Left lung (tissue), 4 donors: ENCODE measurements at regions not wholly inside any gene's neighbourhood (a gene's known extent, or its start where the extent isn't known, plus 50 kb on each side); places are given as distances from the start of the nearest gene placed in this dataset.

ENCODE experiments used
- ATAC-seq: fragments of 200-7000 bp; cut with Tn5 transposase; one replicate; pipeline ENCODE4 v1.9.1; 2020; ENCODE audit warnings: moderate library complexity
- DNase-seq, 4 donors: peaks; one replicate each; pipeline ENCODE4 v3.0.0-alpha.2; 2013 to 2020
- H3K27ac ChIP-seq, 2 donors: fragments of 200-600 bp; sonication (generic) in 1 of 2; one replicate each; pipeline versions ENCODE4 v1.5.0 to v1.8.0; 2020 to 2021
- H3K27me3 ChIP-seq, 2 donors: fragments of 200-600 bp; sonication (generic) in 1 of 2; one replicate each; pipeline versions ENCODE4 v1.5.0 to v1.8.0; 2020 to 2021
- H3K36me3 ChIP-seq, 2 donors: fragments of 200-600 bp; sonication (generic) in 1 of 2; one replicate each; pipeline versions ENCODE4 v1.5.0 to v1.8.0; 2020 to 2021
- H3K4me1 ChIP-seq, 2 donors: fragments of 200-600 bp; one replicate each; pipeline ENCODE4 v1.8.0; 2021
- H3K4me3 ChIP-seq, 2 donors: fragments of 200-600 bp; sonication (generic) in 1 of 2; one replicate each; pipeline versions ENCODE4 v1.5.0 to v1.8.0; 2020 to 2021; ENCODE audit warnings: mild to moderate bottlenecking in 1 of 2
- H3K9me3 ChIP-seq, 2 donors: fragments of 200-600 bp; sonication (generic) in 1 of 2; one replicate each; pipeline versions ENCODE4 v1.5.0 to v1.8.0; 2020 to 2021
- CTCF ChIP-seq, 2 donors: fragments of 200-600 bp; sonication (generic) in 1 of 2; IDR thresholded peaks; one replicate each; pipeline versions ENCODE4 v1.5.0 to v1.8.0; 2021; ENCODE audit warnings: antibody characterized with exemption in 2 of 2
- intact Hi-C, 2 donors: fragments of 100-400 bp; cut with DNase I; formaldehyde crosslinking; loops; one replicate each; pipeline versions ENCODE4 v1.11.2 to v1.14.2; 2022
- donor health status: DM: no; HTN: yes; CAD: no.
- donor health status: DM: no; HTN: no; CAD: no.

- H3K36me3 ChIP-seq: no peaks in the 10 kb centered on the region
- H3K4me1 ChIP-seq: no peaks in the 10 kb centered on the region
- DNase-seq (no peak), ATAC-seq (no peak)
- no peak overlapping the region for H3K4me3 ChIP-seq
- H3K27ac ChIP-seq: no peak overlapping the region
- intact Hi-C loops: no loop called here
- no peak for TF ChIP-seq CTCF (IDR thresholded peaks at IDR 0.05)
- H3K27me3 ChIP-seq: no peaks in the 10 kb centered on the region
- H3K9me3 ChIP-seq: no peaks in the 10 kb centered on the region
Observed at GRCh38 chr2:40548521-40548920, 96.6 kb upstream of the SLC8A1 start.

GRCh38 chr2:40550085-40550484 is 98.2 kb upstream of the SLC8A1 start:
- no peak for DNase-seq
- TF ChIP-seq CTCF (IDR thresholded peaks at IDR 0.05): no peak
- H3K9me3 ChIP-seq: no peaks in the 10 kb centered on the region
- no peaks in the 10 kb centered on the region for H3K36me3 ChIP-seq
- H3K4me3 ChIP-seq: no peak overlapping the region
- H3K4me1 ChIP-seq: peaks cover 0 to 6% of the 10 kb centered on the region in 2 donors
- no peaks in the 10 kb centered on the region for H3K27me3 ChIP-seq
- H3K27ac ChIP-seq: no peak overlapping the region
- ATAC-seq: no peak
- intact Hi-C loops: loop anchor here in 1 of 2 donors (10.0 kb wide), 1 partner anchor 635 kb away; no protein-coding TSS in a partner anchor

GRCh38 chr2:40551081-40551480 is 99.2 kb upstream of the SLC8A1 start:
- no peak for TF ChIP-seq CTCF (IDR thresholded peaks at IDR 0.05)
- intact Hi-C loops: loop anchor here in 1 of 2 donors (10.0 kb wide), 1 partner anchor 636 kb away; no protein-coding TSS in a partner anchor
- Histone ChIP-seq H3K27ac (no peak overlapping the region), H3K4me3 (no peak overlapping the region), H3K27me3 (no peaks in the 10 kb centered on the region), H3K9me3 (no peaks in the 10 kb centered on the region), H3K4me1 (peaks cover 0 to 6% of the 10 kb centered on the region in 2 donors), H3K36me3 (no peaks in the 10 kb centered on the region)
- ATAC-seq (no peak), DNase-seq (no peak)

- DNase-seq (peak in 2 of 4 donors; percentile 37 to 47), ATAC-seq (peak; percentile 94)
- TF ChIP-seq CTCF (IDR thresholded peaks at IDR 0.05): peak; percentile 81 to 88
- H3K27ac ChIP-seq: no peak overlapping the region
- no peaks in the 10 kb centered on the region for H3K27me3 ChIP-seq
- H3K4me3 ChIP-seq: no peak overlapping the region
- H3K4me1 ChIP-seq: peaks cover 0 to 6% of the 10 kb centered on the region in 2 donors
- no peaks in the 10 kb centered on the region for H3K9me3 ChIP-seq
- intact Hi-C loops: loop anchor here in 1 of 2 donors (10.0 kb wide), 1 partner anchor 640 kb away; no protein-coding TSS in a partner anchor
- H3K36me3 ChIP-seq: no peaks in the 10 kb centered on the region
Observed at GRCh38 chr2:40554665-40555294, 102.9 kb upstream of the SLC8A1 start.

- Histone ChIP-seq H3K27ac (no peak overlapping the region), H3K4me3 (no peak overlapping the region), H3K9me3 (no peaks in the 10 kb centered on the region), H3K4me1 (peaks cover 0 to 6% of the 10 kb centered on the region in 2 donors), H3K27me3 (no peaks in the 10 kb centered on the region), H3K36me3 (no peaks in the 10 kb centered on the region)
- DNase-seq: no peak
- ATAC-seq: no peak
- intact Hi-C loops: loop anchor here in 1 of 2 donors (10.0 kb wide), 1 partner anchor 641 kb away; no protein-coding TSS in a partner anchor
- no peak for TF ChIP-seq CTCF (IDR thresholded peaks at IDR 0.05)
Observed at GRCh38 chr2:40556293-40556692, 104.4 kb upstream of the SLC8A1 start.
